Naive thymus-derived CD4-positive, alpha-beta T cell (primary cell): ENCODE measurements at regions not wholly inside any gene's neighbourhood (a gene's known extent, or its start where the extent isn't known, plus 50 kb on each side); places are given as distances from the start of the nearest gene placed in this dataset.

Source experiments
- ATAC-seq: fragments of 150-1000 bp; cut with Tn5 transposase; 2 replicates; pipeline ENCODE4 v1.10.0; 2021; ENCODE audit warnings: mild to moderate bottlenecking, moderate library complexity
- CTCF ChIA-PET: fragments of 350-600 bp; sonication (Branson Sonifier 250); formaldehyde crosslinking; loops from one replicate; lab custom pipeline; 2021; ENCODE audit warnings: antibody characterized with exemption; lab: Charles Lee
- POLR2A ChIA-PET: fragments of 350-600 bp; sonication (Branson Sonifier 250); formaldehyde crosslinking; loops from one replicate; lab custom pipeline; 2021; ENCODE audit warnings: antibody characterized with exemption, inconsistent platforms; lab: Charles Lee
- DNase-seq, 9 donors: peaks; one replicate each; pipeline versions ENCODE4 v3.0.0 to v3.0.0-alpha.2; 2020 to 2022; ENCODE audit warnings: mixed read lengths in 1 of 9
- H3K27ac ChIP-seq: one replicate; pipeline ENCODE4 v1.7.0; 2013; ENCODE audit warnings: mild to moderate bottlenecking, low read depth, low read length, moderate library complexity
- H3K27me3 ChIP-seq, 2 donors: one replicate each; pipeline ENCODE4 v1.7.0; 2013; ENCODE audit warnings: low read length in 2 of 2, mild to moderate bottlenecking in 2 of 2, moderate library complexity in 2 of 2; ENCODE audit not compliant: control insufficient read depth in 2 of 2, insufficient read depth in 2 of 2
- H3K36me3 ChIP-seq, 3 experiments: 1 replicate in 2 of 3; 2 replicates in 1 of 3; pipeline ENCODE4 v1.7.0; 2013; ENCODE audit warnings: low read length in 3 of 3, mild to moderate bottlenecking in 3 of 3, moderate library complexity in 1 of 3; ENCODE audit not compliant: insufficient read depth in 3 of 3, control insufficient read depth in 2 of 3
- H3K4me1 ChIP-seq, 2 donors: one replicate each; pipeline ENCODE4 v1.7.0; 2013; ENCODE audit warnings: low read length in 2 of 2, mild to moderate bottlenecking in 2 of 2, moderate library complexity in 1 of 2; ENCODE audit not compliant: control insufficient read depth in 2 of 2, insufficient read depth in 2 of 2
- H3K4me3 ChIP-seq: 2 replicates; pipeline ENCODE4 v1.7.0; 2013; ENCODE audit warnings: mild to moderate bottlenecking, low read length
- H3K9me3 ChIP-seq, 3 experiments: 1 replicate in 2 of 3; 2 replicates in 1 of 3; pipeline ENCODE4 v1.7.0; 2013; ENCODE audit warnings: low read length in 3 of 3; ENCODE audit not compliant: control insufficient read depth in 2 of 3
- H3K27ac Mint-ChIP-seq, 9 donors: one replicate each; pipeline ENCODE4 v1.8.0; 2020 to 2022; ENCODE audit warnings: mixed read lengths in 9 of 9, mild to moderate bottlenecking in 8 of 9, moderate library complexity in 5 of 9, inconsistent platforms in 2 of 9
- H3K27me3 Mint-ChIP-seq, 5 donors: one replicate each; pipeline ENCODE4 v1.8.0; 2021 to 2022; ENCODE audit warnings: mixed read lengths in 5 of 5, mild to moderate bottlenecking in 1 of 5
- H3K36me3 Mint-ChIP-seq, 5 donors: one replicate each; pipeline ENCODE4 v1.8.0; 2020 to 2022; ENCODE audit warnings: mixed read lengths in 5 of 5, mild to moderate bottlenecking in 3 of 5, inconsistent platforms in 1 of 5
- H3K4me1 Mint-ChIP-seq, 7 donors: one replicate each; pipeline ENCODE4 v1.8.0; 2020 to 2022; ENCODE audit warnings: mixed read lengths in 7 of 7, mild to moderate bottlenecking in 3 of 7, inconsistent platforms in 1 of 7
- H3K4me3 Mint-ChIP-seq, 10 donors: one replicate each; pipeline ENCODE4 v1.8.0; 2020 to 2022; ENCODE audit warnings: mild to moderate bottlenecking in 10 of 10, mixed read lengths in 10 of 10, moderate library complexity in 6 of 10, inconsistent platforms in 2 of 10
- H3K9me3 Mint-ChIP-seq, 11 donors: one replicate each; pipeline ENCODE4 v1.8.0; 2020 to 2022; ENCODE audit warnings: mixed read lengths in 11 of 11, mild to moderate bottlenecking in 4 of 11, inconsistent platforms in 1 of 11, moderate library complexity in 1 of 11
- intact Hi-C, 2 donors: fragments of 100-400 bp; cut with micrococcal nuclease; formaldehyde crosslinking; loops; one replicate each; pipeline ENCODE4 v1.15.1; 2023

GRCh38 chr11:97223647-97224046, 833.8 kb downstream of the JRKL start:
- H3K4me1 ChIP-seq: no peaks in the 10 kb centered on the region
- no peaks in the 10 kb centered on the region for H3K27me3 ChIP-seq
- ChIA-PET POLR2A (no interaction called here), CTCF (no interaction called here)
- no peaks in the 10 kb centered on the region for H3K36me3 Mint-ChIP-seq
- no peaks in the 10 kb centered on the region for H3K27me3 Mint-ChIP-seq
- H3K27ac Mint-ChIP-seq: no peak overlapping the region
- H3K4me1 Mint-ChIP-seq: no peaks in the 10 kb centered on the region
- intact Hi-C loops: no loop called here
- DNase-seq: no peak
- no peak overlapping the region for H3K4me3 ChIP-seq
- H3K4me3 Mint-ChIP-seq: no peak overlapping the region
- H3K9me3 ChIP-seq: no peaks in the 10 kb centered on the region
- ATAC-seq: no peak
- no peak overlapping the region for H3K27ac ChIP-seq
- H3K36me3 ChIP-seq: no peaks in the 10 kb centered on the region
- H3K9me3 Mint-ChIP-seq: peaks cover 0 to 4% (median 0%) of the 10 kb centered on the region in 11 donors

GRCh38 chr11:97224396-97224795, 834.6 kb downstream of the JRKL start:
- Histone ChIP-seq H3K36me3 (no peaks in the 10 kb centered on the region), H3K4me3 (no peak overlapping the region), H3K27me3 (no peaks in the 10 kb centered on the region), H3K27ac (no peak overlapping the region), H3K9me3 (no peaks in the 10 kb centered on the region), H3K4me1 (no peaks in the 10 kb centered on the region)
- peaks cover 0 to 4% (median 0%) of the 10 kb centered on the region in 11 donors for H3K9me3 Mint-ChIP-seq
- H3K36me3 Mint-ChIP-seq: no peaks in the 10 kb centered on the region
- no peaks in the 10 kb centered on the region for H3K4me1 Mint-ChIP-seq
- POLR2A ChIA-PET: no interaction called here
- CTCF ChIA-PET: no interaction called here
- no peak overlapping the region for H3K27ac Mint-ChIP-seq
- intact Hi-C loops: no loop called here
- no peak for ATAC-seq
- no peaks in the 10 kb centered on the region for H3K27me3 Mint-ChIP-seq
- H3K4me3 Mint-ChIP-seq: no peak overlapping the region
- no peak for DNase-seq

GRCh38 chr11:97225794-97226193, 836.0 kb downstream of the JRKL start:
- Histone ChIP-seq H3K9me3 (no peaks in the 10 kb centered on the region), H3K4me3 (no peak overlapping the region), H3K4me1 (no peaks in the 10 kb centered on the region), H3K36me3 (no peaks in the 10 kb centered on the region), H3K27ac (no peak overlapping the region), H3K27me3 (no peaks in the 10 kb centered on the region)
- no peak overlapping the region for H3K4me3 Mint-ChIP-seq
- no peaks in the 10 kb centered on the region for H3K27me3 Mint-ChIP-seq
- CTCF ChIA-PET: no interaction called here
- ATAC-seq (no peak), DNase-seq (no peak)
- peaks cover 0 to 10% (median 2%) of the 10 kb centered on the region in 11 donors for H3K9me3 Mint-ChIP-seq
- no peaks in the 10 kb centered on the region for H3K36me3 Mint-ChIP-seq
- H3K4me1 Mint-ChIP-seq: no peaks in the 10 kb centered on the region
- POLR2A ChIA-PET: no interaction called here
- intact Hi-C loops: no loop called here
- no peak overlapping the region for H3K27ac Mint-ChIP-seq

GRCh38 chr11:97229936-97230335, 840.1 kb downstream of the JRKL start:
- Histone ChIP-seq H3K4me1 (no peaks in the 10 kb centered on the region), H3K27ac (no peak overlapping the region), H3K4me3 (no peak overlapping the region), H3K9me3 (no peaks in the 10 kb centered on the region), H3K27me3 (no peaks in the 10 kb centered on the region), H3K36me3 (no peaks in the 10 kb centered on the region)
- ChIA-PET POLR2A (no interaction called here), CTCF (no interaction called here)
- Mint-ChIP-seq H3K4me1 (no peaks in the 10 kb centered on the region), H3K36me3 (no peaks in the 10 kb centered on the region), H3K9me3 (peaks cover 0 to 11% (median 4%) of the 10 kb centered on the region in 11 donors), H3K4me3 (no peak overlapping the region), H3K27me3 (no peaks in the 10 kb centered on the region), H3K27ac (peak overlapping the region in 1 of 9 donors; percentile 60)
- ATAC-seq: no peak
- intact Hi-C loops: no loop called here
- DNase-seq: no peak

- ChIA-PET CTCF (no interaction called here), POLR2A (no interaction called here)
- Histone ChIP-seq H3K27me3 (no peaks in the 10 kb centered on the region), H3K4me3 (no peak overlapping the region), H3K36me3 (no peaks in the 10 kb centered on the region), H3K9me3 (no peaks in the 10 kb centered on the region), H3K4me1 (no peaks in the 10 kb centered on the region), H3K27ac (no peak overlapping the region)
- ATAC-seq (no peak), DNase-seq (no peak)
- Mint-ChIP-seq H3K4me1 (no peaks in the 10 kb centered on the region), H3K27ac (no peak overlapping the region), H3K36me3 (no peaks in the 10 kb centered on the region), H3K27me3 (no peaks in the 10 kb centered on the region), H3K9me3 (peaks cover 0 to 11% (median 4%) of the 10 kb centered on the region in 11 donors), H3K4me3 (no peak overlapping the region)
- intact Hi-C loops: no loop called here
Measured at GRCh38 chr11:97231231-97231630, 841.4 kb downstream of the JRKL start.

GRCh38 chr11:97234016-97234415, 844.2 kb downstream of the JRKL start:
- intact Hi-C loops: no loop called here

GRCh38 chr11:97237151-97237550, 847.3 kb downstream of the JRKL start:
- Histone ChIP-seq H3K27me3 (no peaks in the 10 kb centered on the region), H3K27ac (no peak overlapping the region), H3K36me3 (no peaks in the 10 kb centered on the region), H3K9me3 (no peaks in the 10 kb centered on the region), H3K4me1 (no peaks in the 10 kb centered on the region), H3K4me3 (no peak overlapping the region)
- no peaks in the 10 kb centered on the region for H3K36me3 Mint-ChIP-seq
- ChIA-PET CTCF (no interaction called here), POLR2A (no interaction called here)
- H3K4me3 Mint-ChIP-seq: no peak overlapping the region
- no peaks in the 10 kb centered on the region for H3K4me1 Mint-ChIP-seq
- no peak overlapping the region for H3K27ac Mint-ChIP-seq
- ATAC-seq (no peak), DNase-seq (no peak)
- intact Hi-C loops: no loop called here
- H3K27me3 Mint-ChIP-seq: no peaks in the 10 kb centered on the region
- H3K9me3 Mint-ChIP-seq: peaks cover 0 to 11% (median 3%) of the 10 kb centered on the region in 11 donors

More at GRCh38 chr11:97234016-97234415, 844.2 kb downstream of the JRKL start:
- ChIA-PET POLR2A (no interaction called here), CTCF (no interaction called here)
- ATAC-seq (no peak), DNase-seq (no peak)
- Histone ChIP-seq H3K4me3 (no peak overlapping the region), H3K36me3 (no peaks in the 10 kb centered on the region), H3K9me3 (no peaks in the 10 kb centered on the region), H3K27ac (no peak overlapping the region), H3K4me1 (no peaks in the 10 kb centered on the region), H3K27me3 (no peaks in the 10 kb centered on the region)
- no peaks in the 10 kb centered on the region for H3K4me1 Mint-ChIP-seq
- H3K9me3 Mint-ChIP-seq: peaks cover 0 to 11% (median 3%) of the 10 kb centered on the region in 11 donors
- no peaks in the 10 kb centered on the region for H3K27me3 Mint-ChIP-seq
- H3K36me3 Mint-ChIP-seq: no peaks in the 10 kb centered on the region
- no peak overlapping the region for H3K4me3 Mint-ChIP-seq
- no peak overlapping the region for H3K27ac Mint-ChIP-seq
